GM19463 (cell line): ENCODE measurements at regions not wholly inside any gene's neighbourhood (a gene's known extent, or its start where the extent isn't known, plus 50 kb on each side); places are given as distances from the start of the nearest gene placed in this dataset.
"Not testable (repeated sequence)": the region's sequence is repeated elsewhere in the genome, so short reads cannot be mapped to it uniquely, and the experiment has no call there.

ENCODE experiments used
- ATAC-seq: cut with Tn5 transposase; IDR thresholded peaks from one replicate; pipeline ENCODE4 v1.9.1; 2021; ENCODE audit warnings: mild to moderate bottlenecking, moderate library complexity; ENCODE audit not compliant: unreplicated experiment

- not testable (repeated sequence) for ATAC-seq
These were observed 269.9 kb upstream of the NREP start for GRCh38 chr5:112026879-112027278.

GRCh38 chr5:112025757-112026156, 268.8 kb upstream of the NREP start:
- peak; percentile 80 for ATAC-seq

- no peak for ATAC-seq
These were observed 267.8 kb upstream of the NREP start for GRCh38 chr5:112024769-112025168.

GRCh38 chr5:112024221-112024620, 267.2 kb upstream of the NREP start:
- ATAC-seq = no peak

- no peak for ATAC-seq
These were observed 266.8 kb upstream of the NREP start for GRCh38 chr5:112023766-112024165.

- ATAC-seq = peak; percentile 69
These were observed 261.9 kb upstream of the NREP start for GRCh38 chr5:112018846-112019245.

- no peak for ATAC-seq
These were observed 260.0 kb upstream of the NREP start for GRCh38 chr5:112016980-112017379.

GRCh38 chr5:112014783-112015395, 257.9 kb upstream of the NREP start:
- no peak for ATAC-seq

GRCh38 chr5:112013660-112014059, 256.7 kb upstream of the NREP start:
- ATAC-seq = no peak

GRCh38 chr5:112012104-112012503, 255.1 kb upstream of the NREP start:
- ATAC-seq = no peak

GRCh38 chr5:112010475-112010874, 253.5 kb upstream of the NREP start:
- ATAC-seq = no peak

GRCh38 chr5:112006721-112007120, 249.7 kb upstream of the NREP start:
- ATAC-seq = no peak

- no peak for ATAC-seq
These were observed 248.6 kb upstream of the NREP start for GRCh38 chr5:112005623-112005930.

- ATAC-seq = peak; percentile 96
These were observed 248.1 kb upstream of the NREP start for GRCh38 chr5:112004867-112005622.

GRCh38 chr5:112002376-112002775, 245.4 kb upstream of the NREP start:
- no peak for ATAC-seq

GRCh38 chr5:111999286-111999685, 242.3 kb upstream of the NREP start:
- no peak for ATAC-seq

- no peak for ATAC-seq
These were observed 241.9 kb upstream of the NREP start for GRCh38 chr5:111998871-111999270.

GRCh38 chr5:111997711-111998110, 240.7 kb upstream of the NREP start:
- ATAC-seq = no peak

GRCh38 chr5:111997308-111997707, 240.3 kb upstream of the NREP start:
- no peak for ATAC-seq

- ATAC-seq = no peak
These were observed 239.6 kb upstream of the NREP start for GRCh38 chr5:111996574-111996973.

GRCh38 chr5:111995701-111996100, 238.7 kb upstream of the NREP start:
- ATAC-seq = no peak

- ATAC-seq = no peak
These were observed 236.2 kb upstream of the NREP start for GRCh38 chr5:111993242-111993641.

- ATAC-seq = peak; percentile 98
These were observed 227.1 kb upstream of the NREP start for GRCh38 chr5:111984044-111984443.
